Spleen (tissue), 11 donors: ENCODE measurements at regions not wholly inside any gene's neighbourhood (a gene's known extent, or its start where the extent isn't known, plus 50 kb on each side); places are given as distances from the start of the nearest gene placed in this dataset.

Experiments used
- DNase-seq: peaks from one replicate; pipeline ENCODE4 v3.0.0-alpha.2; 2020
- H3K27ac ChIP-seq, 8 donors: fragments of 200-600 bp; sonication (generic) in 7 of 8; 1 replicate in 4 of 8; 2 replicates in 4 of 8; pipeline versions ENCODE4 v1.5.0 to v1.8.0; 2016 to 2021; ENCODE audit warnings: inconsistent platforms in 4 of 8, mild to moderate bottlenecking in 4 of 8, moderate library complexity in 1 of 8
- H3K27me3 ChIP-seq, 7 donors: fragments of 200-600 bp; sonication (generic) in 6 of 7; replicated peaks in 1 of 7; 1 replicate in 4 of 7; 2 replicates in 3 of 7; pipeline versions ENCODE4 v1.5.0 to v1.8.0; 2016 to 2021; ENCODE audit warnings: inconsistent platforms in 3 of 7, mild to moderate bottlenecking in 1 of 7
- H3K36me3 ChIP-seq, 6 donors: fragments of 200-600 bp; sonication (generic) in 5 of 6; 1 replicate in 4 of 6; 2 replicates in 2 of 6; pipeline versions ENCODE4 v1.5.0 to v1.8.0; 2016 to 2021; ENCODE audit warnings: inconsistent platforms in 2 of 6
- H3K4me1 ChIP-seq, 6 donors: fragments of 200-600 bp; sonication (generic) in 5 of 6; 1 replicate in 3 of 6; 2 replicates in 3 of 6; pipeline versions ENCODE4 v1.5.0 to v1.8.0; 2016 to 2021; ENCODE audit warnings: inconsistent platforms in 3 of 6
- H3K4me3 ChIP-seq, 8 donors: fragments of 200-600 bp; sonication (generic) in 7 of 8; 1 replicate in 4 of 8; 2 replicates in 4 of 8; pipeline versions ENCODE4 v1.5.0 to v1.8.0; 2016 to 2021; ENCODE audit warnings: inconsistent platforms in 4 of 8, mild to moderate bottlenecking in 4 of 8, moderate library complexity in 2 of 8
- H3K9me3 ChIP-seq, 8 donors: fragments of 200-600 bp; sonication (generic) in 7 of 8; 1 replicate in 4 of 8; 2 replicates in 4 of 8; pipeline versions ENCODE4 v1.5.0 to v1.8.0; 2016 to 2021; ENCODE audit warnings: inconsistent platforms in 4 of 8
- POLR2A ChIP-seq, 3 donors: fragments of 450-650 bp; IDR thresholded peaks; one replicate each; pipeline ENCODE4 v1.5.1; 2017; ENCODE audit warnings: antibody characterized with exemption in 3 of 3, mild to moderate bottlenecking in 1 of 3
- POLR2AphosphoS5 ChIP-seq, 3 donors: sonication (generic); formaldehyde crosslinking; IDR thresholded peaks; one replicate each; pipeline ENCODE4 v1.5.1; 2017; ENCODE audit warnings: antibody characterized with exemption in 3 of 3
- WGBS, 5 donors: extraction: QIAGEN DNeasy Blood & Tissue Kit in 3 of 5; methylation state at CpG; one replicate each; pipeline versions ENCODE4 v1.1.5 to v1.1.7; 2013 to 2018; 5-methylcytosine and 5-hydroxymethylcytosine counted together
- intact Hi-C: fragments of 100-400 bp; cut with DNase I; formaldehyde crosslinking; loops from one replicate; pipeline ENCODE4 v1.15.0; 2023; ENCODE audit warnings: low total_unique reads
- TF ChIP-seq, protein P1 (sequence below), 11 experiments: fragments of 200-600 bp in 7 of 11; fragments of 450-650 bp in 4 of 11; sonication (generic) in 4 of 11; IDR thresholded peaks in 8 of 11; conservative IDR thresholded peaks in 3 of 11; 1 replicate in 7 of 11; 2 replicates in 4 of 11; pipeline versions ENCODE4 v1.4.0 to v1.8.0; 2016 to 2021; ENCODE audit warnings: antibody characterized with exemption in 11 of 11, inconsistent platforms in 4 of 11, mild to moderate bottlenecking in 1 of 11
- donor health status: healthy with polysubstance abuse.
- donor health status: DM: no; HTN: no; CAD: no; lungs with moderate emphysema.
- donor health status: DM: no; HTN: no; CAD: no.
- donor health status: Bipolar disorder and iron deficiency.
- donor health status: healthy.
- donor health status: DM: no; HTN: no; CAD: no.
- donor health status: DM: yes; HTN: yes; CAD: no.

DNA sequence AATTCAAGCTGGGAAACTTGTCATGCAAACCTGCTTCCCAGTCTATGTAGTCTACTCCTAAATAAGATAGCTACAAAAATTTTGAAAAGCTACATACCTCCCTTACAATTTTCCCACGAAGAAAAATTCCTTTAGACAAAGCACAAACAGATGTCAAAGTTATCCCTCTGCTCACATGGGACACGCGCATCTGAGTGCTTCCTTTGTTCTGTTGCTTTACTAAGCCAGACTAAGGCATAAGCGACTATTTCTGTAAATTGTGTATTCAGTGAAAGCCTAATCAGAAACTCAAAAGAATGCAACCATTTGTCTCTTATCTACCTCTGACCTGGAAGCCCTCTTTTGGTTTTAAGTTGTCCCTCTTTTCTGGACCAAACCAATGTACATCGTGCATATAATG lies 583.7 kb upstream of the B3GAT1 start:
- WGBS, 5 donors, result 54 to 64% (median 57%) methylated on average over 5 of the region's 5 CpGs
- TF ChIP-seq POLR2AphosphoS5 (IDR thresholded peaks at IDR 0.05) (no peak), POLR2A (IDR thresholded peaks at IDR 0.05) (no peak)
- TF ChIP-seq, protein P1, sequence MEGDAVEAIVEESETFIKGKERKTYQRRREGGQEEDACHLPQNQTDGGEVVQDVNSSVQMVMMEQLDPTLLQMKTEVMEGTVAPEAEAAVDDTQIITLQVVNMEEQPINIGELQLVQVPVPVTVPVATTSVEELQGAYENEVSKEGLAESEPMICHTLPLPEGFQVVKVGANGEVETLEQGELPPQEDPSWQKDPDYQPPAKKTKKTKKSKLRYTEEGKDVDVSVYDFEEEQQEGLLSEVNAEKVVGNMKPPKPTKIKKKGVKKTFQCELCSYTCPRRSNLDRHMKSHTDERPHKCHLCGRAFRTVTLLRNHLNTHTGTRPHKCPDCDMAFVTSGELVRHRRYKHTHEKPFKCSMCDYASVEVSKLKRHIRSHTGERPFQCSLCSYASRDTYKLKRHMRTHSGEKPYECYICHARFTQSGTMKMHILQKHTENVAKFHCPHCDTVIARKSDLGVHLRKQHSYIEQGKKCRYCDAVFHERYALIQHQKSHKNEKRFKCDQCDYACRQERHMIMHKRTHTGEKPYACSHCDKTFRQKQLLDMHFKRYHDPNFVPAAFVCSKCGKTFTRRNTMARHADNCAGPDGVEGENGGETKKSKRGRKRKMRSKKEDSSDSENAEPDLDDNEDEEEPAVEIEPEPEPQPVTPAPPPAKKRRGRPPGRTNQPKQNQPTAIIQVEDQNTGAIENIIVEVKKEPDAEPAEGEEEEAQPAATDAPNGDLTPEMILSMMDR (IDR thresholded peaks at IDR 0.05 in 8 of 11, conservative IDR thresholded peaks at IDR 0.05 in 3 of 11), result no peak
- no peaks in the 10 kb centered on the region for H3K9me3 ChIP-seq
- no peak overlapping the region for H3K4me3 ChIP-seq
- H3K36me3 ChIP-seq, result no peaks in the 10 kb centered on the region
- intact Hi-C loops, result no loop called here
- DNase-seq, result no peak
- peaks cover 0 to 35% (median 0%) of the 10 kb centered on the region in 7 donors for H3K27me3 ChIP-seq
- no peaks in the 10 kb centered on the region for H3K4me1 ChIP-seq
- no peak overlapping the region for H3K27ac ChIP-seq

DNA sequence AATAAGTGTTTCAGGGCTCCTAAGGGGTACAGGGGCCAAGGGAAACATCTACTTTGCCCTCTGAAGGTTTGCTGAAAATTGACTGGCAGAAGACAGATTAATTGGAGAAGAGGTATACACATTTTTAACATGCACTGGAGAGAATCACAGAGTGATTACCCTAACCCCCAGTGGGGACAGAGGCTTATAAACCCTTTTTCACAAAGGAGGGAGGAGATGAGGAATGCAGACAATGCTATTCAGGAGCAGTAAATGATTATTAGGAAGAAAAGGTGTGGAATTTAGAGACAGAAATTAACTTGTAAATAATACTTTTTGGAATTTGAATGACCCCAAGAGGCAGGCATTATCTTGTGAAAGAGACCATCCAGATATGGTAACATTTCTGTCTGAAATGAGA lies 582.4 kb upstream of the B3GAT1 start:
- intact Hi-C loops, result no loop called here
- H3K4me1 ChIP-seq, result no peaks in the 10 kb centered on the region
- DNase-seq, result no peak
- TF ChIP-seq POLR2A (IDR thresholded peaks at IDR 0.05) (no peak), POLR2AphosphoS5 (IDR thresholded peaks at IDR 0.05) (no peak)
- TF ChIP-seq, protein P1 (IDR thresholded peaks at IDR 0.05 in 8 of 11, conservative IDR thresholded peaks at IDR 0.05 in 3 of 11), result no peak
- no peak overlapping the region for H3K4me3 ChIP-seq
- H3K27me3 ChIP-seq, result peaks cover 0 to 27% (median 0%) of the 10 kb centered on the region in 7 donors
- H3K9me3 ChIP-seq, result no peaks in the 10 kb centered on the region
- H3K36me3 ChIP-seq, result no peaks in the 10 kb centered on the region
- H3K27ac ChIP-seq, result no peak overlapping the region

DNA sequence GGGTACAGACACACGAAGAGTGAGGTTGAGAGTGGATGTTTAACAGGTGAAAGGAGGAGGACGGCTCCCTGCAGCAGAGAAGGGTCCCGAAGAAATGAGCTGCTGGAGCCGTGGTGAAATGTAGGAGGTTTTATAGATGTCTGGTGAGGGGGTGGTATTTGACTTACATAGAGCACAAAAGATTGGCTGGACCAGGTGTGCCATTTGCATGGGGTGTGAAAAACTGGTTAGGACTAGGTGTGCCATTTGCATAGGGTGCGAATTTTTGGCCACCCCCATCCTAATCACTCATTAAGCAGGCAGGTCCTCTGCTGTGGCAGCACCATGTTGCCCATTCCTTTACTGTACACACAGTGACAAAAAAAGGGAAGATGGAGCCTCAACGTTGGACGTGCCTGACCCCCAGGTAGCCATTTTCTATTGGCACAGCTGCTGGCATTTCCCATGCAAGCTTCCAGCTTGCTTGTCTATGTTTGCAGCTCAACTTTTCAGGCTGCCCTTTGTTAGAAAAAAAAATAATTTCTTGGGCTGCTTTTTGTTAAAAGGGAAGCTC lies 581.7 kb upstream of the B3GAT1 start:
- no peak for TF ChIP-seq POLR2A (IDR thresholded peaks at IDR 0.05)
- TF ChIP-seq, protein P1 (IDR thresholded peaks at IDR 0.05 in 8 of 11, conservative IDR thresholded peaks at IDR 0.05 in 3 of 11), result no peak
- TF ChIP-seq POLR2AphosphoS5 (IDR thresholded peaks at IDR 0.05), result no peak
- Histone ChIP-seq H3K4me3 (no peak overlapping the region), H3K27me3 (peaks cover 0 to 26% (median 0%) of the 10 kb centered on the region in 7 donors), H3K9me3 (no peaks in the 10 kb centered on the region), H3K36me3 (no peaks in the 10 kb centered on the region), H3K4me1 (no peaks in the 10 kb centered on the region), H3K27ac (no peak overlapping the region)
- DNase-seq, result no peak
- intact Hi-C loops, result no loop called here
- WGBS, 5 donors, result 58 to 75% (median 63%) methylated on average over 7 of the region's 7 CpGs

DNA sequence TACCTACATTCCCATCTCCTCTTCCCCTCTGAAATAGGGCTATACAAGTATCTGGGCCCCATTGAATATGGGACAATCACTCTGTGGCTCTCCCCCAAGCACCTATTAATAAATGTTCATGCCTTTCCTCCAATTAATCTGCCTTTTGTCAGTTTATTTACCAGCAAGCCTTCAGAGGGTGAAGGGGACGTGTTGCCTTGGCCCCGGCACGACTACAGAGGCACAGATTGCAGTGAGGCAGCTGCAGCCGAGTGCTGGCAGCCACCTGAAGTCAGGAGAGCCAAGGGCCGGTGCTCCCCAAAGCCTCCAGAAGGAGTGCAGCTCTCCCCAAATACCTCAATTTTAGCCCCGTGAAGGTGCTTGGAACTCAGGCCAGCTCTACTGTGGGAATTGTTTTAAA lies 580.9 kb upstream of the B3GAT1 start:
- Histone ChIP-seq H3K27ac (no peak overlapping the region), H3K4me1 (no peaks in the 10 kb centered on the region), H3K27me3 (peaks cover 0 to 26% (median 0%) of the 10 kb centered on the region in 7 donors), H3K4me3 (no peak overlapping the region), H3K36me3 (no peaks in the 10 kb centered on the region), H3K9me3 (no peaks in the 10 kb centered on the region)
- intact Hi-C loops, result no loop called here
- no peak for DNase-seq
- 49 to 74% (median 71%) methylated on average over 5 to 6 of the region's 6 CpGs for WGBS, 5 donors
- TF ChIP-seq POLR2A (IDR thresholded peaks at IDR 0.05) (no peak), POLR2AphosphoS5 (IDR thresholded peaks at IDR 0.05) (no peak)
- TF ChIP-seq, protein P1 (IDR thresholded peaks at IDR 0.05 in 8 of 11, conservative IDR thresholded peaks at IDR 0.05 in 3 of 11), result no peak
